ENCODE measurements at regions not wholly inside any gene's neighbourhood (a gene's known extent, or its start where the extent isn't known, plus 50 kb on each side); places are given as distances from the start of the nearest gene placed in this dataset.

GRCh38 chr20:11502061-11502460 is 415.6 kb upstream of the BTBD3 start:
- H3K27ac Mint-ChIP-seq: no peak overlapping the region
- DNase-seq (ENCODE audit: low spot score): no peak
- H3K4me3 ChIP-seq: no peak overlapping the region
- H2AFZ ChIP-seq (replicated peaks): no peak overlapping the region
- no peaks in the 10 kb centered on the region for H3K9me3 ChIP-seq (ENCODE audit: low read depth)
- no peak overlapping the region for H3K9ac ChIP-seq
- H3K4me3 Mint-ChIP-seq: no peak overlapping the region
- H3K27ac ChIP-seq: no peak overlapping the region
- H3K79me2 ChIP-seq (ENCODE audit: low read depth): no peaks in the 10 kb centered on the region
- no peak overlapping the region for H3K4me2 ChIP-seq
- H4K20me1 ChIP-seq (ENCODE audit: low read depth): no peaks in the 10 kb centered on the region
- H3K27me3 Mint-ChIP-seq (ENCODE audit: insufficient read depth, low read depth): peaks cover 2% of the 10 kb centered on the region
- no peaks in the 10 kb centered on the region for H3K36me3 Mint-ChIP-seq
- H3K4me1 ChIP-seq: peaks cover 25% of the 10 kb centered on the region
- H3F3A ChIP-seq (ENCODE audit: low read depth): no peaks in the 10 kb centered on the region
- TF ChIP-seq EZH2phosphoT487 (IDR thresholded peaks at IDR 0.05) (no peak), CTCF (IDR thresholded peaks at IDR 0.05) (no peak), EZH2 (IDR thresholded peaks at IDR 0.05) (no peak)
- H3K4me1 Mint-ChIP-seq: peaks cover 6% of the 10 kb centered on the region
- H3K27me3 ChIP-seq: no peaks in the 10 kb centered on the region
- peaks cover 7% of the 10 kb centered on the region for H3K9me3 Mint-ChIP-seq
- no peaks in the 10 kb centered on the region for H3K36me3 ChIP-seq

GRCh38 chr20:11502671-11503070 is 415.0 kb upstream of the BTBD3 start:
- Histone ChIP-seq H3F3A (ENCODE audit: low read depth) (no peaks in the 10 kb centered on the region), H3K27me3 (no peaks in the 10 kb centered on the region), H3K27ac (no peak overlapping the region), H3K9ac (no peak overlapping the region), H3K79me2 (ENCODE audit: low read depth) (no peaks in the 10 kb centered on the region), H3K4me3 (no peak overlapping the region), H3K4me1 (peaks cover 18% of the 10 kb centered on the region), H3K9me3 (ENCODE audit: low read depth) (no peaks in the 10 kb centered on the region), H4K20me1 (ENCODE audit: low read depth) (no peaks in the 10 kb centered on the region), H3K4me2 (no peak overlapping the region), H2AFZ (replicated peaks) (no peak overlapping the region), H3K36me3 (no peaks in the 10 kb centered on the region)
- no peak for DNase-seq (ENCODE audit: low spot score)
- Mint-ChIP-seq H3K27ac (no peak overlapping the region), H3K4me3 (no peak overlapping the region), H3K27me3 (ENCODE audit: insufficient read depth, low read depth) (peaks cover 2% of the 10 kb centered on the region), H3K36me3 (no peaks in the 10 kb centered on the region), H3K9me3 (peaks cover 7% of the 10 kb centered on the region), H3K4me1 (peaks cover 1% of the 10 kb centered on the region)
- TF ChIP-seq EZH2 (IDR thresholded peaks at IDR 0.05) (no peak), CTCF (IDR thresholded peaks at IDR 0.05) (no peak), EZH2phosphoT487 (IDR thresholded peaks at IDR 0.05) (no peak)

- Histone ChIP-seq H3K27me3 (no peaks in the 10 kb centered on the region), H3K4me2 (no peak overlapping the region), H3F3A (ENCODE audit: low read depth) (no peaks in the 10 kb centered on the region), H2AFZ (replicated peaks) (no peak overlapping the region), H3K4me3 (no peak overlapping the region), H3K36me3 (no peaks in the 10 kb centered on the region), H3K79me2 (ENCODE audit: low read depth) (no peaks in the 10 kb centered on the region), H4K20me1 (ENCODE audit: low read depth) (no peaks in the 10 kb centered on the region), H3K27ac (no peak overlapping the region), H3K4me1 (no peaks in the 10 kb centered on the region), H3K9ac (no peak overlapping the region), H3K9me3 (ENCODE audit: low read depth) (peaks cover 5% of the 10 kb centered on the region)
- H3K4me1 Mint-ChIP-seq: no peaks in the 10 kb centered on the region
- H3K4me3 Mint-ChIP-seq: no peak overlapping the region
- H3K27ac Mint-ChIP-seq: no peak overlapping the region
- DNase-seq (ENCODE audit: low spot score): no peak
- peaks cover 5% of the 10 kb centered on the region for H3K27me3 Mint-ChIP-seq (ENCODE audit: insufficient read depth, low read depth)
- peaks cover 25% of the 10 kb centered on the region for H3K9me3 Mint-ChIP-seq
- no peaks in the 10 kb centered on the region for H3K36me3 Mint-ChIP-seq
- no peak for TF ChIP-seq EZH2 (IDR thresholded peaks at IDR 0.05)
- TF ChIP-seq EZH2phosphoT487 (IDR thresholded peaks at IDR 0.05): no peak
- no peak for TF ChIP-seq CTCF (IDR thresholded peaks at IDR 0.05)
Measured at GRCh38 chr20:11509776-11510175, 407.9 kb upstream of the BTBD3 start.
